Karpas-422 (cell line): ENCODE measurements at regions not wholly inside any gene's neighbourhood (a gene's known extent, or its start where the extent isn't known, plus 50 kb on each side); places are given as distances from the start of the nearest gene placed in this dataset.
"Not testable (repeated sequence)": the region's sequence is repeated elsewhere in the genome, so short reads cannot be mapped to it uniquely, and the experiment has no call there.

Experiments used
- DNase-seq: peaks from one replicate; pipeline ENCODE4 v3.0.0-alpha.2; 2015
- H2AFZ ChIP-seq: fragments of 200-600 bp; sonication (generic); 2 replicates; pipeline ENCODE4 v1.6.1; 2014; ENCODE audit warnings: antibody characterized with exemption, low read length, mixed read lengths
- H3K27ac ChIP-seq: fragments of 200-600 bp; sonication (generic); 2 replicates; pipeline ENCODE4 v1.5.1; 2014; ENCODE audit warnings: mild to moderate bottlenecking, low read length, moderate library complexity
- H3K27me3 ChIP-seq: fragments of 200-600 bp; sonication (generic); 2 replicates; pipeline ENCODE4 v1.6.1; 2014; ENCODE audit warnings: low read length, mixed read lengths
- H3K36me3 ChIP-seq: fragments of 200-600 bp; sonication (generic); 2 replicates; pipeline ENCODE4 v1.6.1; 2014; ENCODE audit warnings: low read length, mixed read lengths; ENCODE audit not compliant: insufficient read depth
- H3K4me1 ChIP-seq: fragments of 200-600 bp; sonication (generic); 2 replicates; pipeline ENCODE4 v1.6.1; 2014; ENCODE audit warnings: mild to moderate bottlenecking, low read length, mixed read lengths
- H3K4me2 ChIP-seq: fragments of 200-600 bp; sonication (generic); 2 replicates; pipeline ENCODE4 v1.6.1; 2014; ENCODE audit warnings: low read length, low read depth, mild to moderate bottlenecking; ENCODE audit not compliant: poor library complexity, severe bottlenecking
- H3K4me3 ChIP-seq: fragments of 200-600 bp; sonication (generic); 2 replicates; pipeline ENCODE4 v1.5.1; 2014; ENCODE audit warnings: mild to moderate bottlenecking, antibody characterized with exemption, low read length, mixed read lengths
- H3K79me2 ChIP-seq: fragments of 200-600 bp; sonication (generic); 2 replicates; pipeline ENCODE4 v1.6.1; 2014; ENCODE audit warnings: mild to moderate bottlenecking, low read length, mixed read lengths
- H3K9ac ChIP-seq: fragments of 200-600 bp; sonication (generic); 2 replicates; pipeline ENCODE4 v1.6.0; 2014; ENCODE audit warnings: low read length
- H3K9me2 ChIP-seq: fragments of 200-600 bp; sonication (generic), shearing (Covaris generic); replicated peaks from 2 replicates; pipeline ENCODE4 v1.6.0; 2014; ENCODE audit warnings: mild to moderate bottlenecking, low read length, moderate library complexity; ENCODE audit not compliant: insufficient read depth
- H3K9me3 ChIP-seq: fragments of 300-700, 200-600 bp; sonication (generic); 2 replicates; pipeline ENCODE4 v1.6.1; 2014; ENCODE audit warnings: low read length, mixed read lengths
- H4K20me1 ChIP-seq: fragments of 200-600 bp; sonication (generic); 2 replicates; pipeline ENCODE4 v1.6.1; 2014; ENCODE audit warnings: mild to moderate bottlenecking, antibody characterized with exemption, low read length, low read depth; ENCODE audit not compliant: insufficient read depth

GRCh38 chr5:168092209-168093185 is 198.9 kb upstream of the WWC1 start:
- Histone ChIP-seq H3K27ac (no peak overlapping the region), H2AFZ (no peak overlapping the region), H3K36me3 (no peaks in the 10 kb centered on the region), H3K9ac (no peak overlapping the region), H4K20me1 (no peaks in the 10 kb centered on the region), H3K79me2 (no peaks in the 10 kb centered on the region), H3K27me3 (no peaks in the 10 kb centered on the region), H3K4me2 (no peak overlapping the region), H3K4me3 (no peak overlapping the region), H3K9me2 (no peaks in the 10 kb centered on the region), H3K4me1 (no peaks in the 10 kb centered on the region), H3K9me3 (no peaks in the 10 kb centered on the region)
- DNase-seq: no peak

GRCh38 chr5:168093200-168093910 is 198.1 kb upstream of the WWC1 start:
- no peak overlapping the region for H3K27ac ChIP-seq
- H3K9me2 ChIP-seq: no peaks in the 10 kb centered on the region
- H3K4me2 ChIP-seq: no peak overlapping the region
- no peak overlapping the region for H3K9ac ChIP-seq
- H3K36me3 ChIP-seq: no peaks in the 10 kb centered on the region
- no peaks in the 10 kb centered on the region for H3K27me3 ChIP-seq
- H2AFZ ChIP-seq: no peak overlapping the region
- H3K9me3 ChIP-seq: no peaks in the 10 kb centered on the region
- no peak overlapping the region for H3K4me3 ChIP-seq
- no peak for DNase-seq
- H3K79me2 ChIP-seq: no peaks in the 10 kb centered on the region
- no peaks in the 10 kb centered on the region for H3K4me1 ChIP-seq
- H4K20me1 ChIP-seq: no peaks in the 10 kb centered on the region

- Histone ChIP-seq H3K9me2 (no peaks in the 10 kb centered on the region), H3K9ac (no peak overlapping the region), H4K20me1 (no peaks in the 10 kb centered on the region), H3K4me2 (no peak overlapping the region), H3K4me1 (no peaks in the 10 kb centered on the region), H3K36me3 (no peaks in the 10 kb centered on the region), H3K9me3 (no peaks in the 10 kb centered on the region), H2AFZ (no peak overlapping the region), H3K4me3 (no peak overlapping the region), H3K27me3 (no peaks in the 10 kb centered on the region), H3K79me2 (no peaks in the 10 kb centered on the region), H3K27ac (no peak overlapping the region)
- no peak for DNase-seq
These were observed 194.9 kb upstream of the WWC1 start for GRCh38 chr5:168096525-168096924.

GRCh38 chr5:168097876-168098653 is 193.4 kb upstream of the WWC1 start:
- no peaks in the 10 kb centered on the region for H3K27me3 ChIP-seq
- no peaks in the 10 kb centered on the region for H3K79me2 ChIP-seq
- H3K4me1 ChIP-seq: no peaks in the 10 kb centered on the region
- no peak overlapping the region for H3K4me2 ChIP-seq
- H3K4me3 ChIP-seq: no peak overlapping the region
- DNase-seq: no peak
- H3K27ac ChIP-seq: no peak overlapping the region
- no peak overlapping the region for H2AFZ ChIP-seq
- no peaks in the 10 kb centered on the region for H3K9me3 ChIP-seq
- H3K9me2 ChIP-seq: no peaks in the 10 kb centered on the region
- H3K9ac ChIP-seq: no peak overlapping the region
- no peaks in the 10 kb centered on the region for H3K36me3 ChIP-seq
- H4K20me1 ChIP-seq: no peaks in the 10 kb centered on the region

DNA sequence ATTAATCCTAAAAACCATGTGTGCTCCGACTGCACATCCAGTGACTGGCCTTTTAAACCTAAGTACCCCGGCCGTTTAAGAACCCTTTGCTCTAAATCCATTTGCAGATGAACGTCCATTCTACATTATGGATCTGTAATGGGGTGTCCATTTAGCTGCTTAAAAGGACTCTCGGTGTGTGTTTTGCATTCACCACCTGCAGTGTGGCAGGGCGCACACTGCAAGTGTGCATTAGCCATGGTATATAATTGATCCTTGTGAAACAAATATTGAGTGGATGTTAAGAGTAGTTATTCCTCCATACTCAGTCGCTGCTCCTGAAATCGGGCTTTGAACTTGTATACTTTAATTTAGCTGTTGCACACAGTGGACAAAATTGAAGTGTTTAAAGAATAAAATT is 190.1 kb upstream of the WWC1 start:
- no peak overlapping the region for H3K9ac ChIP-seq
- H3K36me3 ChIP-seq: no peaks in the 10 kb centered on the region
- H3K79me2 ChIP-seq: no peaks in the 10 kb centered on the region
- DNase-seq: no peak
- H3K9me3 ChIP-seq: no peaks in the 10 kb centered on the region
- H3K4me3 ChIP-seq: no peak overlapping the region
- H3K27me3 ChIP-seq: 0 out of 2 replicates have a peak, but pooled peaks cover 4% of the 10 kb centered on the region
- H3K9me2 ChIP-seq: no peaks in the 10 kb centered on the region
- H3K27ac ChIP-seq: no peak overlapping the region
- no peaks in the 10 kb centered on the region for H3K4me1 ChIP-seq
- no peaks in the 10 kb centered on the region for H4K20me1 ChIP-seq
- no peak overlapping the region for H3K4me2 ChIP-seq
- H2AFZ ChIP-seq: no peak overlapping the region

- not testable (repeated sequence) for DNase-seq, H4K20me1 ChIP-seq, H2AFZ ChIP-seq, H3K9me2 ChIP-seq, H3K9me3 ChIP-seq, H3K9ac ChIP-seq, H3K4me2 ChIP-seq, H3K27me3 ChIP-seq, H3K27ac ChIP-seq, H3K79me2 ChIP-seq, H3K36me3 ChIP-seq, H3K4me1 ChIP-seq, H3K4me3 ChIP-seq
These were observed 188.4 kb upstream of the WWC1 start for GRCh38 chr5:168103018-168103417.

- Histone ChIP-seq H3K27me3 (0 out of 2 replicates have a peak, but pooled peaks cover 4% of the 10 kb centered on the region), H4K20me1 (no peaks in the 10 kb centered on the region), H3K9me3 (no peaks in the 10 kb centered on the region), H3K79me2 (no peaks in the 10 kb centered on the region), H3K9me2 (no peaks in the 10 kb centered on the region), H3K27ac (no peak overlapping the region), H3K4me1 (no peaks in the 10 kb centered on the region), H2AFZ (no peak overlapping the region), H3K4me2 (no peak overlapping the region), H3K9ac (no peak overlapping the region), H3K4me3 (no peak overlapping the region), H3K36me3 (no peaks in the 10 kb centered on the region)
- no peak for DNase-seq
These were observed 187.1 kb upstream of the WWC1 start for GRCh38 chr5:168104350-168104749.
